GM12864 (cell line): ENCODE measurements at regions not wholly inside any gene's neighbourhood (a gene's known extent, or its start where the extent isn't known, plus 50 kb on each side); places are given as distances from the start of the nearest gene placed in this dataset.

Experiments
- DNase-seq: peaks from one replicate; pipeline ENCODE4 v3.0.0-alpha.2; 2011; ENCODE audit warnings: low read depth
- H3K4me3 ChIP-seq: 2 replicates; pipeline ENCODE4 v1.5.1; 2011; ENCODE audit warnings: mild to moderate bottlenecking, low read depth, low read length, control low read depth
- CTCF ChIP-seq: IDR thresholded peaks from 2 replicates; pipeline ENCODE4 v1.5.1; 2011; ENCODE audit warnings: low read depth, mild to moderate bottlenecking, moderate library complexity, low read length, control low read depth, inconsistent platforms; ENCODE audit errors: missing control alignments

- H3K4me3 ChIP-seq = no peak overlapping the region
- no peak for DNase-seq
- no peak for TF ChIP-seq CTCF
These were observed 162.7 kb downstream of the HIPK3 start for GRCh38 chr11:33419924-33420323.

GRCh38 chr11:33417121-33417520 is 159.9 kb downstream of the HIPK3 start:
- no peak for TF ChIP-seq CTCF
- H3K4me3 ChIP-seq = no peak overlapping the region
- no peak for DNase-seq

GRCh38 chr11:33413301-33413700 is 156.1 kb downstream of the HIPK3 start:
- no peak for DNase-seq
- TF ChIP-seq CTCF = no peak
- no peak overlapping the region for H3K4me3 ChIP-seq

- TF ChIP-seq CTCF = no peak
These were observed 155.1 kb downstream of the HIPK3 start for GRCh38 chr11:33412241-33412640.

GRCh38 chr11:33411751-33412150 is 154.6 kb downstream of the HIPK3 start:
- DNase-seq = no peak

More at GRCh38 chr11:33412241-33412640, 155.1 kb downstream of the HIPK3 start:
- H3K4me3 ChIP-seq = no peak overlapping the region
- DNase-seq = no peak

GRCh38 chr11:33410086-33410765 is 153.0 kb downstream of the HIPK3 start:
- no peak for TF ChIP-seq CTCF
- DNase-seq = no peak
- no peak overlapping the region for H3K4me3 ChIP-seq

More at GRCh38 chr11:33411751-33412150, 154.6 kb downstream of the HIPK3 start:
- no peak overlapping the region for H3K4me3 ChIP-seq
- no peak for TF ChIP-seq CTCF
